Embryonic facial prominence (tissue), 1 donor: ENCODE measurements at regions not wholly inside any gene's neighbourhood (a gene's known extent, or its start where the extent isn't known, plus 50 kb on each side); places are given as distances from the start of the nearest gene placed in this dataset.

Experiments used
- DNase-seq: peaks from one replicate; pipeline ENCODE4 v3.0.0-alpha.2; 2016; ENCODE audit errors: extremely low spot score

GRCh38 chr3:106691476-106691875, 685.8 kb upstream of the CCDC54 start:
- no peak for DNase-seq

GRCh38 chr3:106692624-106693023, 684.6 kb upstream of the CCDC54 start:
- DNase-seq, result no peak

- DNase-seq, result no peak
These were observed 678.1 kb upstream of the CCDC54 start for GRCh38 chr3:106699122-106699521.

GRCh38 chr3:106700981-106701380, 676.3 kb upstream of the CCDC54 start:
- no peak for DNase-seq

- no peak for DNase-seq
These were observed 673.7 kb upstream of the CCDC54 start for GRCh38 chr3:106703524-106703923.

- DNase-seq, result no peak
These were observed 669.9 kb upstream of the CCDC54 start for GRCh38 chr3:106707347-106707746.

- no peak for DNase-seq
These were observed 666.6 kb upstream of the CCDC54 start for GRCh38 chr3:106710596-106710995.

GRCh38 chr3:106711650-106712049, 665.6 kb upstream of the CCDC54 start:
- DNase-seq, result no peak

GRCh38 chr3:106714400-106714799, 662.8 kb upstream of the CCDC54 start:
- DNase-seq, result no peak

GRCh38 chr3:106715286-106715685, 662.0 kb upstream of the CCDC54 start:
- DNase-seq, result no peak

GRCh38 chr3:106717178-106717780, 660.0 kb upstream of the CCDC54 start:
- no peak for DNase-seq

GRCh38 chr3:106719077-106719476, 658.2 kb upstream of the CCDC54 start:
- no peak for DNase-seq

- no peak for DNase-seq
These were observed 657.7 kb upstream of the CCDC54 start for GRCh38 chr3:106719583-106719982.

GRCh38 chr3:106720510-106720909, 656.7 kb upstream of the CCDC54 start:
- DNase-seq, result no peak

GRCh38 chr3:106725566-106725965, 651.7 kb upstream of the CCDC54 start:
- no peak for DNase-seq

GRCh38 chr3:106728315-106729098, 648.7 kb upstream of the CCDC54 start:
- DNase-seq, result no peak

- DNase-seq, result no peak
These were observed 647.8 kb upstream of the CCDC54 start for GRCh38 chr3:106729481-106729880.

- DNase-seq, result no peak
These were observed 646.0 kb upstream of the CCDC54 start for GRCh38 chr3:106731230-106731629.

- no peak for DNase-seq
These were observed 642.5 kb upstream of the CCDC54 start for GRCh38 chr3:106734712-106735111.

GRCh38 chr3:106737265-106737664, 640.0 kb upstream of the CCDC54 start:
- DNase-seq, result no peak

GRCh38 chr3:106740116-106740515, 637.1 kb upstream of the CCDC54 start:
- DNase-seq, result no peak

- no peak for DNase-seq
These were observed 631.7 kb upstream of the CCDC54 start for GRCh38 chr3:106745344-106746168.

GRCh38 chr3:106746286-106746685, 631.0 kb upstream of the CCDC54 start:
- DNase-seq, result no peak
